HCT116 (cell line): ENCODE measurements at regions not wholly inside any gene's neighbourhood (a gene's known extent, or its start where the extent isn't known, plus 50 kb on each side); places are given as distances from the start of the nearest gene placed in this dataset.

Experiments used
- EGR1 ChIP-seq: IDR thresholded peaks from 2 replicates; pipeline ENCODE4 v1.6.1; 2012; ENCODE audit warnings: low read depth
- POLR2A ChIP-seq: IDR thresholded peaks from 2 replicates; pipeline ENCODE4 v1.7.0; 2011; ENCODE audit warnings: borderline replicate concordance; ENCODE audit not compliant: insufficient read depth, insufficient read length; ENCODE audit errors: extremely low read depth
- POLR2AphosphoS5 ChIP-seq: IDR thresholded peaks from 2 replicates; pipeline ENCODE4 v1.6.1; 2011; ENCODE audit warnings: mild to moderate bottlenecking, low read depth, low read length, moderate library complexity
- RAD21 ChIP-seq: IDR thresholded peaks from 2 replicates; pipeline ENCODE4 v1.6.1; 2012; ENCODE audit warnings: low read depth, mild to moderate bottlenecking
- SIN3A ChIP-seq: IDR thresholded peaks from 2 replicates; pipeline ENCODE4 v1.6.1; 2012; ENCODE audit warnings: low read depth
- SP1 ChIP-seq: IDR thresholded peaks from 2 replicates; pipeline ENCODE4 v1.6.1; 2012; ENCODE audit warnings: low read depth
- SRF ChIP-seq: IDR thresholded peaks from 2 replicates; pipeline ENCODE4 v1.6.1; 2012; ENCODE audit warnings: low read depth
- YY1 ChIP-seq: IDR thresholded peaks from 2 replicates; pipeline ENCODE4 v1.6.1; 2011; ENCODE audit warnings: low read length, low read depth, moderate library complexity, mild to moderate bottlenecking; ENCODE audit not compliant: insufficient replicate concordance; ENCODE audit errors: extremely low read depth
- ZNF274 ChIP-seq: fragments of 200-500 bp; sonication (Bioruptor generic); IDR thresholded peaks from 2 replicates; pipeline ENCODE4 v1.6.1; 2014; ENCODE audit warnings: mild to moderate bottlenecking, low read depth, low read length, inconsistent platforms
- TF ChIP-seq, protein P1 (sequence below), 3 experiments: fragments of 200-600 bp in 1 of 3; sonication (generic) in 1 of 3; IDR thresholded peaks in 2 of 3; conservative IDR thresholded peaks in 1 of 3; 2 replicates each; pipeline ENCODE4 v1.5.1; 2012 to 2017; ENCODE audit warnings: low read depth in 2 of 3, low read length in 2 of 3, antibody characterized with exemption in 1 of 3, borderline replicate concordance in 1 of 3, control low read depth in 1 of 3, mild to moderate bottlenecking in 1 of 3, mixed read lengths in 1 of 3, mixed run types in 1 of 3, moderate library complexity in 1 of 3; ENCODE audit not compliant: insufficient read depth in 1 of 3
- TF ChIP-seq, protein P2 (sequence below): IDR thresholded peaks from 2 replicates; pipeline ENCODE4 v1.6.1; 2012
- TF ChIP-seq, protein P3 (sequence below): IDR thresholded peaks from 2 replicates; pipeline ENCODE4 v1.6.1; 2012; ENCODE audit warnings: low read depth
- TF ChIP-seq, protein P4 (sequence below): IDR thresholded peaks from 2 replicates; pipeline ENCODE4 v1.6.1; 2012
- TF ChIP-seq, protein P5 (sequence below): IDR thresholded peaks from 2 replicates; pipeline ENCODE4 v1.6.1; 2011; ENCODE audit warnings: mild to moderate bottlenecking, low read length, moderate library complexity; ENCODE audit not compliant: insufficient replicate concordance; ENCODE audit errors: extremely low read depth

DNA sequence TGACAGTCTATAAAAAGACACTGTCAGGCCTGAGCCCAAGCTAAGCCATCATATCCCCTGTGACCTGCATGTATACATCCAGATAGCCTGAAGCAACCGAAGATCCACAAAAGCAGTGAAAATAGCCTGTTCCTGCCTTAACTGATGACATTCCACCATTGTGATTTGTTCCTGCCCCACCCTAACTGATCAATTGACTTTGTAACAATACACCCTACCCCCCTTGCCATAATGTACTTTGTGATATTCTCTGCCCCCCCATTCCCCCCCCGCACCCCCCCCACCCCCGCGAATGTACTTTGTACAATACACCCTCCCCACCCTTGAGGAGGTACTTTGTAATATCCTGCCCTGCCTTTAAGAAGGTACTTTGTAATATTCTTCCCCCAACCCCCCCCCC is 82.2 kb upstream of the MED13 start:
- TF ChIP-seq SRF (no peak), RAD21 (no peak), YY1 (no peak), POLR2A (no peak), SP1 (no peak), SIN3A (no peak), EGR1 (no peak), POLR2AphosphoS5 (no peak), ZNF274 (no peak)
- TF ChIP-seq, protein P1, sequence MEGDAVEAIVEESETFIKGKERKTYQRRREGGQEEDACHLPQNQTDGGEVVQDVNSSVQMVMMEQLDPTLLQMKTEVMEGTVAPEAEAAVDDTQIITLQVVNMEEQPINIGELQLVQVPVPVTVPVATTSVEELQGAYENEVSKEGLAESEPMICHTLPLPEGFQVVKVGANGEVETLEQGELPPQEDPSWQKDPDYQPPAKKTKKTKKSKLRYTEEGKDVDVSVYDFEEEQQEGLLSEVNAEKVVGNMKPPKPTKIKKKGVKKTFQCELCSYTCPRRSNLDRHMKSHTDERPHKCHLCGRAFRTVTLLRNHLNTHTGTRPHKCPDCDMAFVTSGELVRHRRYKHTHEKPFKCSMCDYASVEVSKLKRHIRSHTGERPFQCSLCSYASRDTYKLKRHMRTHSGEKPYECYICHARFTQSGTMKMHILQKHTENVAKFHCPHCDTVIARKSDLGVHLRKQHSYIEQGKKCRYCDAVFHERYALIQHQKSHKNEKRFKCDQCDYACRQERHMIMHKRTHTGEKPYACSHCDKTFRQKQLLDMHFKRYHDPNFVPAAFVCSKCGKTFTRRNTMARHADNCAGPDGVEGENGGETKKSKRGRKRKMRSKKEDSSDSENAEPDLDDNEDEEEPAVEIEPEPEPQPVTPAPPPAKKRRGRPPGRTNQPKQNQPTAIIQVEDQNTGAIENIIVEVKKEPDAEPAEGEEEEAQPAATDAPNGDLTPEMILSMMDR (IDR thresholded peaks at IDR 0.05 in 2 of 3, conservative IDR thresholded peaks at IDR 0.05 in 1 of 3; ENCODE audit: borderline replicate concordance in 1 of 3, insufficient read depth in 1 of 3, low read depth in 2 of 3, low read length in 2 of 3), result no peak
- TF ChIP-seq, protein P2, sequence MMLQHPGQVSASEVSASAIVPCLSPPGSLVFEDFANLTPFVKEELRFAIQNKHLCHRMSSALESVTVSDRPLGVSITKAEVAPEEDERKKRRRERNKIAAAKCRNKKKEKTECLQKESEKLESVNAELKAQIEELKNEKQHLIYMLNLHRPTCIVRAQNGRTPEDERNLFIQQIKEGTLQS, result no peak
- TF ChIP-seq, protein P3, sequence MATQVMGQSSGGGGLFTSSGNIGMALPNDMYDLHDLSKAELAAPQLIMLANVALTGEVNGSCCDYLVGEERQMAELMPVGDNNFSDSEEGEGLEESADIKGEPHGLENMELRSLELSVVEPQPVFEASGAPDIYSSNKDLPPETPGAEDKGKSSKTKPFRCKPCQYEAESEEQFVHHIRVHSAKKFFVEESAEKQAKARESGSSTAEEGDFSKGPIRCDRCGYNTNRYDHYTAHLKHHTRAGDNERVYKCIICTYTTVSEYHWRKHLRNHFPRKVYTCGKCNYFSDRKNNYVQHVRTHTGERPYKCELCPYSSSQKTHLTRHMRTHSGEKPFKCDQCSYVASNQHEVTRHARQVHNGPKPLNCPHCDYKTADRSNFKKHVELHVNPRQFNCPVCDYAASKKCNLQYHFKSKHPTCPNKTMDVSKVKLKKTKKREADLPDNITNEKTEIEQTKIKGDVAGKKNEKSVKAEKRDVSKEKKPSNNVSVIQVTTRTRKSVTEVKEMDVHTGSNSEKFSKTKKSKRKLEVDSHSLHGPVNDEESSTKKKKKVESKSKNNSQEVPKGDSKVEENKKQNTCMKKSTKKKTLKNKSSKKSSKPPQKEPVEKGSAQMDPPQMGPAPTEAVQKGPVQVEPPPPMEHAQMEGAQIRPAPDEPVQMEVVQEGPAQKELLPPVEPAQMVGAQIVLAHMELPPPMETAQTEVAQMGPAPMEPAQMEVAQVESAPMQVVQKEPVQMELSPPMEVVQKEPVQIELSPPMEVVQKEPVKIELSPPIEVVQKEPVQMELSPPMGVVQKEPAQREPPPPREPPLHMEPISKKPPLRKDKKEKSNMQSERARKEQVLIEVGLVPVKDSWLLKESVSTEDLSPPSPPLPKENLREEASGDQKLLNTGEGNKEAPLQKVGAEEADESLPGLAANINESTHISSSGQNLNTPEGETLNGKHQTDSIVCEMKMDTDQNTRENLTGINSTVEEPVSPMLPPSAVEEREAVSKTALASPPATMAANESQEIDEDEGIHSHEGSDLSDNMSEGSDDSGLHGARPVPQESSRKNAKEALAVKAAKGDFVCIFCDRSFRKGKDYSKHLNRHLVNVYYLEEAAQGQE, result no peak
- TF ChIP-seq, protein P4, sequence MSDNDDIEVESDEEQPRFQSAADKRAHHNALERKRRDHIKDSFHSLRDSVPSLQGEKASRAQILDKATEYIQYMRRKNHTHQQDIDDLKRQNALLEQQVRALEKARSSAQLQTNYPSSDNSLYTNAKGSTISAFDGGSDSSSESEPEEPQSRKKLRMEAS, result no peak
- TF ChIP-seq, protein P5, sequence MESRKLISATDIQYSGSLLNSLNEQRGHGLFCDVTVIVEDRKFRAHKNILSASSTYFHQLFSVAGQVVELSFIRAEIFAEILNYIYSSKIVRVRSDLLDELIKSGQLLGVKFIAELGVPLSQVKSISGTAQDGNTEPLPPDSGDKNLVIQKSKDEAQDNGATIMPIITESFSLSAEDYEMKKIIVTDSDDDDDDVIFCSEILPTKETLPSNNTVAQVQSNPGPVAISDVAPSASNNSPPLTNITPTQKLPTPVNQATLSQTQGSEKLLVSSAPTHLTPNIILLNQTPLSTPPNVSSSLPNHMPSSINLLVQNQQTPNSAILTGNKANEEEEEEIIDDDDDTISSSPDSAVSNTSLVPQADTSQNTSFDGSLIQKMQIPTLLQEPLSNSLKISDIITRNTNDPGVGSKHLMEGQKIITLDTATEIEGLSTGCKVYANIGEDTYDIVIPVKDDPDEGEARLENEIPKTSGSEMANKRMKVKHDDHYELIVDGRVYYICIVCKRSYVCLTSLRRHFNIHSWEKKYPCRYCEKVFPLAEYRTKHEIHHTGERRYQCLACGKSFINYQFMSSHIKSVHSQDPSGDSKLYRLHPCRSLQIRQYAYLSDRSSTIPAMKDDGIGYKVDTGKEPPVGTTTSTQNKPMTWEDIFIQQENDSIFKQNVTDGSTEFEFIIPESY, result no peak
